K562 (cell line): ENCODE measurements at regions not wholly inside any gene's neighbourhood (a gene's known extent, or its start where the extent isn't known, plus 50 kb on each side); places are given as distances from the start of the nearest gene placed in this dataset.
"Not testable (repeated sequence)": the region's sequence is repeated elsewhere in the genome, so short reads cannot be mapped to it uniquely, and the experiment has no call there.

Experiments used
- ATAC-seq: fragments of 200-7000 bp; cut with Tn5 transposase; 3 replicates; pipeline ENCODE4 v1.9.1; 2020; ENCODE audit warnings: moderate library complexity
- BruUV-seq: library from RNA; stranded (reverse); fragments of 400-500 nt; replicated peaks from 2 replicates; lab custom pipeline; 2021; lab: Mats Ljungman, UMichigan
- CTCF ChIA-PET: fragments of 300-600 bp; formaldehyde crosslinking; extraction: SDS; loops from one replicate; lab custom pipeline; 2021; ENCODE audit warnings: low intra/inter-chr PET ratio; lab: Yijun Ruan, JAX
- POLR2A ChIA-PET: fragments of 300-600, 350-650 bp; sonication (Branson Sonifier 250); formaldehyde crosslinking; extraction: SDS; loops from one replicate; lab custom pipeline; 2021; ENCODE audit warnings: antibody characterized with exemption, inconsistent platforms; lab: Yijun Ruan, JAX
- DNase-seq, 4 experiments: peaks; one replicate each; pipeline versions ENCODE4 v3.0.0 to v3.0.0-alpha.2; 2011 to 2018; ENCODE audit warnings: low spot score in 3 of 4, mixed read lengths in 3 of 4; ENCODE audit errors: extremely low read depth in 1 of 4
- FAIRE-seq: peaks from 2 replicates; lab custom pipeline; 2011; peaks lifted over from hg19 to GRCh38; lab: Jason Lieb, UNC
- H2AFZ ChIP-seq: 2 replicates; pipeline ENCODE4 v1.6.0; 2011; ENCODE audit warnings: low read depth, low read length, control low read depth, inconsistent platforms
- H3K27ac ChIP-seq: fragments of 200-600 bp; 3 replicates; pipeline ENCODE4 v1.8.0; 2011; ENCODE audit warnings: low read depth, mild to moderate bottlenecking, control low read depth, inconsistent platforms, low read length, moderate library complexity, mixed read lengths; ENCODE audit errors: extremely low read depth
- H3K27me3 ChIP-seq, 2 experiments: fragments of 300-600 bp in 1 of 2; 2 replicates in 1 of 2; 3 replicates in 1 of 2; pipeline versions ENCODE4 v1.6.0 to v1.8.0; 2011; ENCODE audit warnings: inconsistent platforms in 2 of 2, low read length in 2 of 2, mild to moderate bottlenecking in 1 of 2, mixed read lengths in 1 of 2, moderate library complexity in 1 of 2; ENCODE audit not compliant: control insufficient read depth in 2 of 2, insufficient read depth in 2 of 2
- H3K36me3 ChIP-seq: fragments of 300-600 bp; 3 replicates; pipeline ENCODE4 v1.8.0; 2011; ENCODE audit warnings: mild to moderate bottlenecking, low read length, inconsistent platforms; ENCODE audit not compliant: control insufficient read depth, insufficient read depth
- H3K4me1 ChIP-seq, 2 experiments: fragments of 200-600 bp in 1 of 2; replicated peaks in 1 of 2; 2 replicates in 1 of 2; 3 replicates in 1 of 2; pipeline versions ENCODE4 v1.5.1 to v1.8.0; 2011; ENCODE audit warnings: inconsistent platforms in 2 of 2, low read length in 2 of 2, mild to moderate bottlenecking in 1 of 2, mixed read lengths in 1 of 2, moderate library complexity in 1 of 2; ENCODE audit not compliant: control insufficient read depth in 2 of 2, insufficient read depth in 2 of 2
- H3K4me2 ChIP-seq: 2 replicates; pipeline ENCODE4 v1.6.1; 2011; ENCODE audit warnings: low read length, control low read depth, inconsistent platforms, mixed read lengths; ENCODE audit not compliant: insufficient read depth
- H3K4me3 ChIP-seq: fragments of 200-600 bp; sonication (generic), shearing (Covaris generic); 2 replicates; pipeline ENCODE4 v1.5.1; 2016; ENCODE audit warnings: control low read depth, inconsistent platforms
- H3K79me2 ChIP-seq: fragments of 200-600 bp; 3 replicates; pipeline ENCODE4 v1.8.0; 2011; ENCODE audit warnings: low read length, inconsistent platforms; ENCODE audit not compliant: control insufficient read depth, insufficient read depth
- H3K9ac ChIP-seq, 2 experiments: 2 replicates each; pipeline versions ENCODE4 v1.6.0 to v1.6.1; 2011; ENCODE audit warnings: low read depth in 2 of 2, low read length in 2 of 2, control low read depth in 1 of 2, inconsistent platforms in 1 of 2, mild to moderate bottlenecking in 1 of 2, mixed read lengths in 1 of 2; ENCODE audit not compliant: insufficient read depth in 1 of 2
- H3K9me1 ChIP-seq: one replicate; pipeline ENCODE4 v1.6.0; 2011; ENCODE audit warnings: inconsistent platforms, mild to moderate bottlenecking, low read length, moderate library complexity; ENCODE audit not compliant: control insufficient read depth, insufficient read depth
- H3K9me3 ChIP-seq: replicated peaks from 2 replicates; pipeline ENCODE4 v1.5.1; 2011; ENCODE audit warnings: low read depth, low read length, inconsistent platforms; ENCODE audit not compliant: control insufficient read depth, insufficient read depth
- H4K20me1 ChIP-seq: replicated peaks from 2 replicates; pipeline ENCODE4 v1.6.1; 2011; ENCODE audit warnings: low read length, inconsistent platforms, mixed read lengths; ENCODE audit not compliant: control insufficient read depth, insufficient read depth
- POLR2G ChIP-seq: fragments of 200-400 bp; formaldehyde crosslinking; IDR thresholded peaks from 2 replicates; pipeline ENCODE4 v1.6.1; 2017; ENCODE audit warnings: low read depth, mild to moderate bottlenecking, antibody characterized with exemption, low read length, moderate library complexity
- WGBS: fragments of 100-300 bp; shearing (Covaris generic); methylation state at CpG from one replicate; pipeline ENCODE4 v1.1.6; 2016; ENCODE audit warnings: low coverage, mixed read lengths; ENCODE audit not compliant: insufficient coverage; ENCODE audit errors: missing lambda C conversion rate; 5-methylcytosine and 5-hydroxymethylcytosine counted together
- in situ Hi-C: fragments of 300-500 bp; cut with MboI; formaldehyde crosslinking; loops from 4 replicates; pipeline ENCODE4 v1.15.0; 2018; ENCODE audit warnings: inconsistent platforms, mixed read lengths
- intact Hi-C: fragments of 100-400 bp; cut with micrococcal nuclease; formaldehyde crosslinking; loops from 2 replicates; pipeline ENCODE4 v1.14.2; 2022

GRCh38 chr17:47057279-47057678 lies 78.2 kb upstream of the RPRML start:
- FAIRE-seq, intact Hi-C loops, H4K20me1 ChIP-seq, H3K9me1 ChIP-seq, CTCF ChIA-PET, ATAC-seq, DNase-seq, H3K27ac ChIP-seq, POLR2A ChIA-PET, BruUV-seq, H3K4me2 ChIP-seq, H3K9ac ChIP-seq, H3K9me3 ChIP-seq, H3K27me3 ChIP-seq, H2AFZ ChIP-seq, H3K4me3 ChIP-seq, H3K4me1 ChIP-seq, H3K79me2 ChIP-seq, in situ Hi-C loops: not testable (repeated sequence)
- H3K36me3 ChIP-seq: peaks cover 13% of the 10 kb centered on the region; the same call in 2 of the 3 replicates
- 0 out of 2 replicates have a peak, but pooled peaks have one; percentile 14 for TF ChIP-seq POLR2G
- 96% methylated on average over 23 of the region's 31 CpGs for WGBS

- peaks cover 15% of the 10 kb centered on the region; the same call in 2 of the 3 replicates for H3K36me3 ChIP-seq
- FAIRE-seq, H4K20me1 ChIP-seq, H3K27me3 ChIP-seq, in situ Hi-C loops, H3K4me3 ChIP-seq, intact Hi-C loops, CTCF ChIA-PET, DNase-seq, H3K27ac ChIP-seq, H3K9me1 ChIP-seq, H2AFZ ChIP-seq, ATAC-seq, POLR2A ChIA-PET, H3K4me2 ChIP-seq, H3K9ac ChIP-seq, H3K4me1 ChIP-seq, H3K9me3 ChIP-seq, BruUV-seq, H3K79me2 ChIP-seq: not testable (repeated sequence)
- WGBS: 100% methylated on average over 2 of the region's 9 CpGs
Measured at GRCh38 chr17:47056687-47057086, 77.6 kb upstream of the RPRML start.
